HG02943 (cell line): ENCODE measurements at regions not wholly inside any gene's neighbourhood (a gene's known extent, or its start where the extent isn't known, plus 50 kb on each side); places are given as distances from the start of the nearest gene placed in this dataset.

Experiments
- ATAC-seq: cut with Tn5 transposase; IDR thresholded peaks from one replicate; pipeline ENCODE4 v1.9.1; 2021; ENCODE audit warnings: mild to moderate bottlenecking, low read depth, moderate library complexity; ENCODE audit not compliant: unreplicated experiment

DNA sequence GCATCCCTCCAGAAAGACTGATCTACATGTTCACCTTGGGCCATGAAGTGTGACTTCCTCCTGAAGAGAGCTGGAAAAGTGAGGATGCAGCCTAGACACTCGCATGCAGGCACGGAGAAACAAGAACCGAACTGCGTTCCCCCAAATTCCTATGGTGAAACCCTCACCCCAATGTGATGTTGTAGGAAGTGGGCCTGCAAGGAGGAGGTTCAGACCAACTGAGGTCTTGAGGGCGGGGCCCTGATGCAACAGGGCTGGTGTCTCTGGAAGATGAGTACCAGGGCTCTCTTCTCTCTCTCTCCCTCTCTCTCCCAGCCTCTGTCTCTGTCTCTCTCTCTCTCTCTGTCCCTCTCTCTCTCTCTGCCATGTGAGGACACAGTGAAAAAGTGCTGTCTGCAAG, 501.1 kb downstream of the BRD1 start:
- ATAC-seq = no peak

DNA sequence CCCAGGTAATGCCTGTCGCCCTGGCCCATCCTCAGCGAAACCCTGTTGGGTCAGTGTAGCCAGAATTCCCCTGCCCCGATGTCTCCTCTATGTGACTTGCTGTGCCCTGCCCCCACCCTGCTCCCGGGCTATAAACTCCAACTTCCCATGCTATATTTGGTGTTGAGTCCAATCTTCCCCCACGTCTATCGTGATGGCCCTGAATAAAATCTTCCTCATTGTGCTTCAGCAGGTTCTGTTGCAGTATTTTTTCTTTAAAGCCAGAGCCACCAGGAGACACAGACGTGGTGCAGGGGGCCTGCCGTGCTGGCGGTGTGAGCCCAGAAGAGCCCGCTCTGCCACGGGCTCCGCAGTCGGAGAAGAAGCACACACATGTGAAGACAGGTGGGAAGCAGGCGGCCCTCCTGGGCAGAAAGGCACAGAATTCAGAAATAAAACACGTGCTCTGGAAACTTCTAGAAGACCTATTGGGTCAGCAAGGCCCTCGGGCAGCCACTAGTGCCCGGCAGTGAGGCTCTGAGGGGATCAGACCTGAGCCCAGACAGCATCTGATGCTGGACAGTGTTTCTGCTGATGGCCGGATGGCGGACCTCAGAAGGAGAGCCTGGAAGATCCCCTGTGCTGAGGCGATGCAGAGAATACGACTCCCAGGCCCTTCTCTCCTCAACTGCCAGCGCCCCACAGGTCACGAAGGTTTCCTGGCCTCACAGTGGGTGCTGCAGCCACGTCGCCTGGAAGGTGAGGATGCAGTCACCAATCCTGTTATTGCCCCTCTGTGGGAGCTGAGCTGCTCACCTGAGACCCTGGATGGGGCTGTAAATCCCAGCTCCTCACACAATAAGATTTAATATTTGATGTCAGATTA, 501.9 kb downstream of the BRD1 start:
- ATAC-seq = no peak

DNA sequence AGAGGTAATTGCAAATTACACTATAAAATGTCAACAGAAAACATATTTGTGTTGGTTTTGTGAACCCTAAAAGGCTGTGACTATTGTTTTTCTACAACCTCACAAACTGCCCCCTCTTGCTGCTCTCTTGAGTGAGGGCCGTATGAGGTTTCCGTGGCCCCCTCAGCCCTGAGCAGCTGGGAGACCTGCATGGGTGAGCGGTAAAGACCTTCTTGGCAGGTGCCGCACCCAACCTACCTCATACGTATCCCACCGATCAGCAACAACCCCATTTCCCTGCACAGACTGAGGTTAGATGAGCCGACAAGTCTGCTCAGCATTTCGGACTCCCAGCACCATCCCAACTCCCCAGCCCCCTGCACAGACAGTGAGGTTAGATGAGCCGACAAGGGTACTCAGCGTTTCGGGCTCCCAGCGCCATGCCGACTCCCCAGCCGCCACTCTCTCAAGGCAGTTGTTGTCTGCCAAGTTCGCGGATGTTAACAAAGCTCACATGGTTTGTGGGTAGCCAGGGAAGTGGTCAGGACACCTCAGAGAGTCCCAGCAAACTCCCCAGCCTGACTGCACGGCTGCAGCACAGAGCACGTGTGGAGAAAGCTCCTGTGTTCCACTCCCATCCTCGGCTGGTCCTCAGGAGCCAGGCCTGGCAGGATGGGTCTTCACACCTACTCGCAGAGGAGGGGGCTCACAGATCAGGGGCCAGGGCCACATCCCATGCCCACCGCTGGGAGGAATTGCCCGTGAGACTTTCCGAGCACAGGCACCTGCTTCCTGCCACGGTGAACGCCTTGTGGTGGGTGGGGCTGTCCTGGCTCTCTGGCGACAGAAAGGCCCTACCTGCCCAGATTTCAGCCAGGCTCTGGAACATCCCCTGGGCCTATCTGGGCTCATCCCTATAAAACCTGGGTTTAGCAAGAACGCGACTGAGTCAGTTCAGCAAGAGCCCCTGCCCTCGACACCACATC, 502.9 kb downstream of the BRD1 start:
- ATAC-seq = no peak

DNA sequence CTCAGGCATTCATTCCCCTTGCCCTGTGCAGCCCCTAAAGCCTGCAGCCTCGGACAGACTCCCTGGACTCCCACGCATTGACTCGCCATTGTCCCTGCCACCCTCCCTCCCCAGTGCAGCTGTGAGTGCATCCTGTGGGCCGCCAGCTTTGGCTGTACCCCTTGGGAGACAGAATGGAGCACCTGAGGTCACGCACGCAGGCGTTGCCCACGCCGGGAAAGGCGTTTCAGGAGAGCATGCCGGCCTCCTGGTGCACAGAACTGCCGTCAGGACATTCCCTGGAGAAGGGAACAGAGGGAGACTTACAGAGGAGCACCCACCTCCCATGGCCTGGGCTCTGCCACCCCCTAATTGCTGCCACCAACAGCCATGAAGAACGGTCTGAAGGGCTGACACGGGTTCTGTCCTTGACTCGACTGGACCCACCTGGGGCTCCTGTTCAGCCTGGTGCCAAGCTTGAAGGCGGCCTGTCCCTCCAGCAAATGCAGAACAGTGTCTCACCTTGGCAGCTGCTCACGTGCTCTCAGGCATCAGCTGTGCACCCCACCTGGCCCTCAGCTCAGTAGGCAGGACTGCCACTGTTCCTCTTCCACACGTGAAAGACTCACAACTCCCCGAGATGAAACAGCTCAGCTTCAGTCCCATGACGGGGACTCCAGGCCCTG, 503.8 kb downstream of the BRD1 start:
- ATAC-seq = no peak

DNA sequence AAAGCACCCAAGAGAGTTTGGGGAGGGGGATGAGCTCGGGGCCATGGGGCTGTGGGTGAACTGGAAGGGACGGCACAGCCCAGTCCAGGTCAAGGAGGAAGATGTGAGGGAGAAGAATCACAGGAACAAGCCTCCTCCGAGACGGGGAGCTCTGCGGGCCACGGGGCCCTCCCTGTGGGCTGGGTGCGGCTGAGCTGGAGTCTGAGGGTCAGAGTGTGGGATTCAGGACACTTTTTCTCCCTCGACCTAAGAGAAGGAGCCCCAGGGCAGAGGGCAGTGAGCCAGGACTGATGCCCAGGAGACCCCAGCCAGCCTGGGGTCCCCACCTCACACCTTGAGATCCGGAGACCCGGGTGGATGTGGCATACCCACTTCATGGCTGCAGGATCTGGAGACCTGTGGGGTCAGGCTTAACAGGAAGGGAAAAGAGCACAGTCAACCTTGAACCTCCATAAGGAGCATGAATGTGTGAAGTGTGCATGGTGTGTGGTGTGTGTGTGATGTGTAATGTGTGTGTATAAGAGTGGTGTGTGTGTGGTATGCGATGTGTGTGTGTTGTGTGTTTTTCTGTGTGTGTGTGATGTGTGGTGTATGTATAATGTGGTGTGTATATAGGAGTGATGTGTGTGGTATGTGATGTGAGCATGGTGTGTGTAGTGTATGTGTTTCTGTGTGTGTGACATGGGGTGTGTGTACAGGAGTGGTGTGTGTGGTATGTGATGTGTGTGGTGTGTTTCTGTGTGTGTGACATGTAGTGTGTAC, 504.6 kb downstream of the BRD1 start:
- ATAC-seq = no peak

DNA sequence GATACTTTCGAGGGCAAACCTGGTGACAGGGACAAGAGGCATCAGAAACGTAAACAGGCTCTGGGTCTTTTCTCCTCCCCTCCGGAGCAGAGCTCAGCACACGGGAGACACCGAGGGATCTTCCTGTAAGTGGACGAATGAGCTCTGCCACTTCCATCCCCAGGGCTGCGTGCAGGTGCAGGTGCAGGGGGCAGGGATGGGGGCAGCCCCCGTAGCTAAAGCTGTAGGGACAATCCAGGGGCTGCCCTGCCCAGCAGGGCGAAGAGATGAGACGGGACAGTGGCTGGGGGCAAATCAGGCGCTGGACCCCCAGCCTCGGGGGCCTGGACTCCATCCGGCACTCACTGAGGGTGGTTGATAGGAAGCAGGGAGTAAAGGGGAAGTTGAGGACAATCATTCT, 505.4 kb downstream of the BRD1 start:
- no peak for ATAC-seq

DNA sequence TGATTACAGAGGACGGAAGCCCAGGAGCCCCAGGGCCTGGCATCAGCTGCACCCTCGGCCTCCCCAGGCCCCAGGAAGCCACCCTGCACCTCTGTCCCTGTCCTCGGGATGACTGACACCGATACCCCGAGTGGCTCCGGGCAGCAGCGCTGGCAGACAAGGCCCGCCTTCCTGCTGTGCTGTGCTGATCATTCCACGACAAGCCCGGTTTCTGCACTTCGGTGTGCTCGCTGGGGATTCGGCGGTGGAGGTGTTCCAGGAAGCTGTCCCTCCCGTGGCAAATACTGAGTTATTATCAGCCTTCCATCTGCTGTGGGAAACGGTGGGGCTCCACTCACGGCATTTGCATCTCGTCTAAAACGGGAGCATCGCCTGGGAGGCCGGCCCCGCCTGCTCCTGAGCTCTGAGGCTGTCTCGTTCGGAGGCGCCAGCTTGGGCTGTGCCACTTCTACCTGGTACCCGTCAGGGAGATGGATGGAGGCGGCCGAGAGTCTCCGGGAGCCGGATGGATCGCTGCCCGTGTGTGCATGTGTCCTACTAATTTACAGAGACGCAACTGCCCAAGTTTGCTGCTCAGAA, 506.1 kb downstream of the BRD1 start:
- ATAC-seq = no peak

DNA sequence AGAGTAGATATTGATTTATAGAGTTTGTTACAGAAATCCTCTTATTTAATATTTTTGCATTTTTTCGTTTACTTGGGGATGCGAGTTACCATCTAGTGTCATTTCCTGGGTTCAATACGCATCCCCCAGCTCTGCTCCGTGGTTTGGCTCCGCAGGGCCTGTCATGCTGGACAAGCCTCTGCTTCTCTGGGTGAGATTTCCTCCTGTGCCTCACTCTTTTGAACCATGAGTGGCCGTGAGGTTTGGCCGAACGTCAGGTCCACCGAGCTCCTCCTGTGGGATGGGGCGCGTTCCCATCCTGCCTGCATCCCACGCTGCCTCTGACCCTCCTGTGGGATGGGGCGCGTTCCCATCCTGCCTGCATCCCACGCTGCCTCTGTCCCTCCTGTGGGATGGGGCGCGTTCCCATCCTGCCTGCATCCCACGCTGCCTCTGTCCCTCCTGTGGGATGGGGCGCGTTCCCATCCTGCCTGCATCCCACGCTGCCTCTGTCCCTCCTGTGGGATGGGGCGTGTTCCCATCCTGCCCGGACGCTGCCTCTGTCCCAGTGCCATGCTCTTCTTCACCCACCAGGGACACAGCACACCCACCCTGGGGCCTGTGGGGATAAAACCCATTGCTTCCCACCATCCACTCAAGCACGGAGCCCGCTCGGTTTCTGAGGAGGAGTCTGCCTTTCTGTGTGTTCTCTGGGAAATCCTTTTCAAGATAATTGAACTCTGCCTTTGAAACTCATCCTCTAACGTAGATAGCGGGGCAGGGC, 506.8 kb downstream of the BRD1 start:
- no peak for ATAC-seq

DNA sequence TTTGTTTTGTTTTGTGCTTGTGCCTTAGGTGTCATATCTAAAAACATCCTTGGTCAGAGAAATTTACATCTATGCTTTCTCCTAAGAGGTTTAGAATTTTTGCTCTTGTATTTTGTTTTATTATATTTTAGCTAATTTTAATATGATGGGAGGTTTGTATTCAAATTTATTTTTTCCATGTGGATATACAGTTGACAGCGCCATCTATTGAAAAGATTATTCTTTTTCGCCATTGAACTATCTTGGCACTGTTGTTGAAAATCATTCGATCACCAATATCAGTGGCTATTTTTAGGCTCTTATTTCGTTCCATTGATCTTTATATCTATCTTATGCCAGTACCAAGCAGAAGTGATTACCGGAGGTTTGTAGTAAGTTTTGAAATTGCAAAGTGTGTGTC, 510.3 kb downstream of the BRD1 start:
- ATAC-seq = no peak

DNA sequence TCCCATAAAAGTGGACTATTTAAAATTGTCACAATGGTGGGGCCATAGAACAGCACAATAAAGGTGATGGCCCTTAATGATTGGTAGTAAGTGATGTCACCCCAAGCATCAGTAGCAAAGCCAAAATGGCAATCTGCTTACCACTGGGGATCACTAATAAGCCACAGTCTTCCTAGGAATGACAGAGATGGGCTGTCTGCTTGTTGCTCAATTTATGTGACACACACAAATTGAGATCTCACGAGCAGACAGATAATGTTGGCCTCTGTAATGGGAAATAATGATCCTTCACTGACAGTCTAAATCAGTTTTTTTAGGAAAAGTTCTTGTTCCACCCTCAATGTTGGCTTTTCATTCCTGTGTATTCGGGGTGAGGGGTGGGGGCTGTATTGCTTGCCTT, 515.1 kb downstream of the BRD1 start:
- ATAC-seq = no peak

DNA sequence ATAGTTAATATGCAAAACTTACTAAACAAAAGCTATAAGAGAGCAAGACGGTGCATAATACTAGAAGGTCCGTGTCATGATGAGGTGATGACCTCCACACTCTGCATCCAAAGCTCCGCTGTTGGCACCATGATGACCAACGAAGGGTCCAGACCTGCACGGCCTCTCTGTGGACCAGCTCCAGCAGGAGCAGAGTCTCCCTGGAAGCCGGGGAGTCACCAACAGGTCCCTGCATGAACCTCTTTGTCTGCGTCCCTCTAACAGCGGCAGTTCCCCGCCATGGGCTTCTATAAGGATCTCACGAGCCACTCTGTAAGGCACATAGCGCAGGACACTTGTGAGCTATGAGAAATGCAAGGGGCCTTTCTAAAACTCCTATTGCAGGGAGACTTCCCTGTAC, 517.3 kb downstream of the BRD1 start:
- no peak for ATAC-seq

DNA sequence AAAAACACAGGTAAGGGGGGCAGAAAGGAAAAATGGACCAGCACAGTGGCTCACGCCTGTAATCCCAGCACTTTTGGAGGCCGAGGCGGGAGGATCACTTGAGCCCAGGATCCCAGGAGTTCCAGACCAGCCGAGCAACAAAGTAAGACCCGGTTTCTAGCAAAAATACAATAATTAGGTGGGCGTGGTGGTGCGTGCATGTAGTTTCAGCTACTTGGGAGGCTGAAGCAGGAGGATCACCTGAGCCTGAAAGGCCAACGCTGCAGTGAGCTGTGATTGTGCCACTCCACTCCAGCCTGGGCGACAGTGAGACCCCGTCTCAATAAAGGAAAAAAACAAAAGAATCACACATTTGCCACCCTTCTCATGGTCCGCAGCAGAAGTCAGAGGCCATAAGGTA, 519.4 kb downstream of the BRD1 start:
- no peak for ATAC-seq

DNA sequence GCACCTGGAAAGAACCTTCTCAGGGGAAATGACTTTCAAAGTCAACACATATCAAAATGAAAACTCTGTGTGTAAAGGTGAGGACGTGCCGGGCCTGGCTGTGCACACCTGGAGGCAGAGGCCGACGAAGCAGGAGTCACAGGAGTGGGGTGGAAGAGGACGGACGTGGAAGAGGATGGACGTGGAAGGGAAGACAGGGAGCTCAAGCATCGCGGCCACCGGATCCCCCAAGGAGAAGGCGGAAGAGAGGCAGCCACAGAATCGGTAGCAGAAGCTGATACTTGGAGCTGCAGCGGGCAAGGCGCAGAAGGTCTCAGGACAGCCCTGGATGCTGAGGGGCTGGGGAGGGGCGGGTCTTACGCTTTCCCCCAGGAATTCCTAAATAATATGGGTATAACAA, 519.8 kb downstream of the BRD1 start:
- ATAC-seq = no peak

DNA sequence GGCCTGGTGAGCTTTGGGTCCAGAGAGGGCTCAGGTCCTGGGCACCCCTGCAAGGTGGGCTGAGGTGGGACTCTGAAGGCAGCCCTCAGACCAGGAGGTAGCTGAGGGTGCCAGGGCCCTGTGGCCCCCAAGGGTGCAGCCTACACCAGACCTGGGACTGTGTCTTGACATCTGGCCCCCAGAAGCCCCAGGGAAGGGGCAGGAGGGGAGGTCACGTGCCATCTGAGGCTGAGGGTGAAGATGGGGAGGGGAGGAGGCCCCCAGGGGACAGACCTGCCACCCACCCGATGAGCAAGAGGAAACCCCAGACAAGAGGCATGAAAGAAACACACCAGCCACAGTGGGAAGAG, 520.2 kb downstream of the BRD1 start:
- ATAC-seq = no peak

DNA sequence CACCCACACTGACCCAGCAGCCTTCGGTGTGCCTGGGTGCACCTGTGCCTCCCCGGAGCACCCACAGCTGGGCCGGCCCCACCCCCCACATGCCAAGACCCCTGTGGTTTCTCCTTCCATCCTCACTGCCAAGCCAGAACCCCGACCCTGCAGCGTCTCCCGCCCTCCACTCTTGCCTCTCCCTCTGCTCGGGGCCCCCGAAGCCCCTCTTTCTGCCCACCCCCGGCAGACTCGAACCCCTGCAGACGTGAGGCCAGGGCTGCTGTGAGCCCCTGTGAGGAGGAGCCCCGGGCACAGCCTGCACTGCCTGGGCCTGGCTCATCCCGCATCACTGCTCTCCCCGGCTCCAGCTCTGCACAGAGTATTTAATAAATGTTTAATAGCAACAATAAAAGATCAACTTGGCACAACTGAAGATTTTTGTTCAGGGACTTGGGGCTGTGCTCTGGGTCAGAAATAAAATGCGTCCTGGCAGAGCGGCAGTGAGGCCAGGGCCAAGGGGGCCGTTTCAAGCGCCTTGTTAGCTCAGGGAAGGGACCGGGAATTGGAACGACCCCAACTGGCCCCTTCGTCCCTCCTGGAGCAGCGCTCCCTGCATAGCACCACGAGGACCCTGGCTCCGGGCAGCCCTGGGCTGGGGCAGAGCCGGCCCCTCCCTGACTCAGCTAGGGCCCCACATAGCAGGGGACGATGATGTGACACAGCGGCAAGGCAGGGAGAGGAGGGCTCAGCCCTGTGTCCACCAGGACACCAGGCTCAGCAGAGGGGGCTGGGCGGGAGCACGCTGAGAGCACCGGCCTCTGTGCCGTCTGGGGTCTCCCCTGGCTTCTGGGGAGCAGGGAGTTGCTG, 520.8 kb downstream of the BRD1 start:
- no peak for ATAC-seq

DNA sequence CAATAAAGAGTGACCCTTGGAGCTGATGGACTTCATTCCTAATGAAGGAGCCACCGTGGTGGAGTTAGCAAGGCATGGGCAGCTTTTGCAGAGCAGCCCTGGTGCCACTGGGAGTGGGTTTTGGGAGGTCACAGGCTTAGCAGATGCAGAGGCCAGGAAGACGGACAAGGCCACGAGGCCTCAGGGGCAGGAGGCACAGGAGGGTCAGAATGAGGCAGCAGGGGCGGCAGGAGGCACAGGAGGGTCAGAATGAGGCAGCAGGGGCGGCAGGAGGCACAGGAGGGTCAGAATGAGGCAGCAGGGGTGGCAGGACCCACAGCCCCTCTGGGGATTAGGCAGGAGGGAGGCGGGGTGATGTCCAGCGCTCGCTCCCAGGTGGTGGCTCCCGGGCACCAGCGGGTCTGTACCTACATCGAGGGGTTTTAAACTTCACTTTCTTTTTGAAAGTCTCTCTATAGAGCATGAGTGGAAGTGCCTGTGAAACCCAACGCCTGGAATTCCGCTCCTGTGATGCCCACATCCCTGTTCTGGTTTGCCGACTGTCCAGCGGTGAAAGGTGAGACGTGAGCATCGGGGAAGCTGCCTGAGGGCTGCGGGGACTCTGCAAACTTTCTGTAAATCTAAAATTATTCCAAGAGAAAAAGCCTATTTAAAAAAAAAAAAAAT, 521.6 kb downstream of the BRD1 start:
- ATAC-seq = no peak

DNA sequence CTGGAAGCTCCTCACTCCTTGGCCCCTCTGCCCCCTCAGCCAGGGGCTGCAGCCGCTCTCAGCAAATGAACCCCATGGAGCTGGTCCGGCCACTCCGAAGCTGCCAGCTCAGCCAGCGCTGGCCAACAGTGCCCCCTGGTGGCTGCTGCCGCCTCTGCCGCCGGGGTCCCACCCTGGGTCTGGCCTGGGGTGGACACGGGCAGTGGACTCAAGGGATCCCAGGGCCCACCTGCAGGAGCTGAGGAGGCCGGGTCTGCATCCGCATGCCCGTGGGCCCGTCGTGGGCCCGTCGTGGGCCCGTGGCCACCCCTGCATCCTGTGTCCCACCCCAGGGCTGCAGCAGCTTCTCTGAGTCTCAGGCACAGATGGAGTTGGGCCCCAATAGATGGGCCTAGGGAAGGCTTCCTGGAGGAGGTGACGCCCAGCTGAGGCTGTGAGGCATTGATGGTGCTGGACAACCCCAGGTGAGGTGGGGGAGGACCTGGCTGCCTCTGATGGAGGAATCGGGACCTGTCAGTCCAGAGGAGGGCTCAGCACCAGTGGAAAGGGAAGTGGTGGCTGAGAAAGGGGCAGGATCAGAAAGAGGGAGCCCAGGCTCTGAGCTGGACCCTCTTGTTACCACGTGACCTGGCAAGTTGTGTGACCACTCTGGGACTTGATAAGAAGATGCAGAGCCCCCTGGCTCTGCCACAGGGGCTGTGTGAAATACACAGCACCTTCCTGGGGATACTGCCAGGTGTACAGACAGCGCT, 522.3 kb downstream of the BRD1 start:
- no peak for ATAC-seq
